ENCODE measurements at regions not wholly inside any gene's neighbourhood (a gene's known extent, or its start where the extent isn't known, plus 50 kb on each side); places are given as distances from the start of the nearest gene placed in this dataset.
"Not testable (repeated sequence)": the region's sequence is repeated elsewhere in the genome, so short reads cannot be mapped to it uniquely, and the experiment has no call there.

DNA sequence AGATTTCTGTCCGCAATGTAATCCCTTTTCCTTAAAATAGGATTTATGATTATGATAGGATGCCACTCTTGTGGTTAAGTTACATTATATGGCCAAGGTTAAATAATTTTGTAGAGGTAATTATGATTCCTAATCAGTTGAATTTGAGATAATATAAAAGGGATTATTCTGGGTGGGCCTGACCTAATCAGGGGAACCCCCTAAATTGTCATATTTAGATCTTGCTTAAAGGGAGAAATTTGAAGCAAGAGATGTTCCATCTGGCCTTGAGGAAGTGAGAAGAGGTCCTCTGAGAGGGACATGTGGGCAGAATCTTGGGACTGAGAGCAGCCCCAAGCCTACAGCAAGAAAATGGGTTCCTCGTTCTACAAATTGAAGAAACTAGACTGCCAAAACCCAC is 1550.1 kb upstream of the TENM4 start:
- DNase-seq, result no peak

- DNase-seq, result no peak
These were observed 1546.3 kb upstream of the TENM4 start for GRCh38 chr11:80987171-80987570.

GRCh38 chr11:80986421-80987074 is 1545.7 kb upstream of the TENM4 start:
- DNase-seq, result no peak

GRCh38 chr11:80980227-80980626 is 1539.4 kb upstream of the TENM4 start:
- no peak for DNase-seq

GRCh38 chr11:80973786-80974185 is 1533.0 kb upstream of the TENM4 start:
- no peak for DNase-seq

GRCh38 chr11:80970037-80970436 is 1529.2 kb upstream of the TENM4 start:
- no peak for DNase-seq

DNA sequence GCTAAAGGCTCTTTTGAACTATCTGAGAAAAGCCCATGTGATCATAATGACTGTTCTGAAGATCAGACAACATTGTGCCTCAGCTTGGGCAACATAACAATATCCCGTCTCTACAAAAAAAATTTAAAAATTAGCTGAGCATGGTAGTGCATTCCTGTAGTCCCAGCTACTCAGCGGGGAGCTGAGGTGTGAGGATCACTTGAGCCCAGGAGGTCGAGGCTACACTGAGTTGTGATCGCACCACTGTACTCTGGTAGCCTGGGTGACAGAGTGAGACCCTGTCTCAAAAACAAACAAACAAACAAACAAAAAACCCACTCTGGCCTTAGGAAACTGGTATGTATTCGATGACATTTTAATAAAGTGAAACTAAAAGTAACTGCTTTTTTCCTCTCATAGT is 1526.8 kb upstream of the TENM4 start:
- DNase-seq, result no peak

GRCh38 chr11:80960381-80961029 is 1519.7 kb upstream of the TENM4 start:
- DNase-seq, result no peak

GRCh38 chr11:80959751-80960150 is 1518.9 kb upstream of the TENM4 start:
- no peak for DNase-seq

GRCh38 chr11:80958987-80959386 is 1518.2 kb upstream of the TENM4 start:
- DNase-seq, result no peak

GRCh38 chr11:80958361-80958760 is 1517.5 kb upstream of the TENM4 start:
- no peak for DNase-seq

- no peak for DNase-seq
These were observed 1514.8 kb upstream of the TENM4 start for GRCh38 chr11:80955588-80955987.

DNA sequence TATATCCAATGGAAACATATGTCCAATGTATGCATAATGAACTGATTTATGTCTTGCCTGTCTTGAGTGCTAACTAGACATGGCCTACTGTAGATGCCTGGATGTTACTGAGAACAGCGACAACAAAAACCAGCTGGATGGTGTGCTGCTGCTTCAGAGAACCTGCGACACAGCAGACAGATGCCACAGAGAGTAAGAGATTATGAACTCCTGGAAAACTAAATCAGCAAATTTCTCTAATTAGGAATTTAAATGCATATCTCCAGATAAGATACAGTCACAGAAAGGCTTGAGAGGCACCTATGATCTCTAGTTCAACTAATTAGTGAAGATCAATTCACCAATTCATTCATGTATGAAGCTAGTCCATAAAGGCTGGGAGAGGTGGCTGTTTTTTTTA is 1508.0 kb upstream of the TENM4 start:
- no peak for DNase-seq

DNA sequence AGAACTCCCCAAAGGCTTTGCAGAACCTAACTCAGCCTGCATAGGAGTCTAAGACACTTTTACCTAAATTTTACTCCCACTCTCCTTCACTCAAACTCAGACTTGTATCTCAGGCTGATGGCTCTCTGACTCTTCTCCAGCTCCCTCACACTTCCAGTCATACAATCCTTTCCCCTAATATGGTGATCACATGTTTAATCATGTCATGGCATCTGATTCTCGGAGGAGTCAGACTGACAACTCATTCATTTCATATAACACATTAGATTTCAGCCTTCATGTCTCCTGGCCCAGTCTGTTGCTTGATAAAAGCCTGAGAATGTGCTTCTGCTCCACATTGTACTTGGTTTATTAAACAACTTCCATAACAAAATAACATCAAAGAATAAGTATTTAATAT is 1503.9 kb upstream of the TENM4 start:
- DNase-seq, result no peak

- no peak for DNase-seq
These were observed 1502.4 kb upstream of the TENM4 start for GRCh38 chr11:80943226-80943625.

GRCh38 chr11:80937842-80938241 is 1497.0 kb upstream of the TENM4 start:
- DNase-seq, result no peak

GRCh38 chr11:80930038-80930437 is 1489.2 kb upstream of the TENM4 start:
- no peak for DNase-seq

DNA sequence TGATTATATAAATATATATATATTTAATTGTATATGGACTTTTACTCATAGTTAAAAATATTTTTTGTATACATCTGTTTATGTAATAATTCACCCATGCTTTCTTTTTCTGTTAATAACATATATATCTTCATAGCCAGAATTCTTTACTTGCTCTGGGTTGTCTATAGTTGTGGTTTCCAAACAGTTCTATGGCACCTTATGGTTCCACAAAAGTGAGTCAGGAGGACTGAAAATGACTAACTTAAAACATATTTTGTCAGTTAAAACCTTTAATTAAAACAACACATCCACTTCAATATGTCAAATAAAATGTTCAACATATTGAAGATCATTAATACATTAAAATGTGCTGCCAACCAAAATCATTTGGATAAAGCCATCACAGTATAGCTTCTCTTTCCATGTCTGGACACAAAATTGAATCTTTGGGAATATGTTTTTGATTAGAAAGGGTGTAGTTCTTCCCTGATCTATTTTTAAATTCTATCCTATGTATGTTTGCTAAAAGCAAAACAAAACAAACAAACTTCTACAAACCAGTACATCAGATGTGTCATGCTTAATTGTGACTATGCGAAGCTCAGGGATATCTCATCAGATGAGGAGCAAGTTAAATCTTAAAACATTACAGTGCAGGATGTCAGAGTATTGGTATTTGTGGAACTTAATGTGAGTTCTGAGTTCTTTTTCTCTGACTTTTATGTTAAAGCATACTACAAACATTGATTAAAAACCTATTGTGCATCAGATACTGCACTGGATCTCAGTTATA is 1488.4 kb upstream of the TENM4 start:
- DNase-seq, result no peak

DNA sequence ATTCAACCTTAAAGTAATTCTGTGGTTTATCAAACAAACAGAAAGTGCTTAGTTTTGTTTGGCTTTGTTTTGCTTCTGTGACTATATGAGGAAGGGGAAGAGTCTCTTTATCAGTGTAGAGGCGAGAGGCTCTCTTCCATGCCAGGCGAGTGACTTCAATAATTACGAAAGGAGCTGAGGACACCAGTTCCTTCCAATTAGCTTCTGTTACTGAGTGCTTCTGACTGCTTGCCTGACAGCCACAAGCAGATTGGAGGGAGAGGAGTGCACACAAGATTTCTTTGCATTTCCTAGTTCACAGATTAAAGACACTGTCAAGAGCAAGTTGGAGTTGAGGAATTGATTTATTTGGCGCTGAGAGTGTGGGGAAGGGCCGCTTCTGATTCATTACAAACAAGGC is 1484.5 kb upstream of the TENM4 start:
- no peak for DNase-seq

DNA sequence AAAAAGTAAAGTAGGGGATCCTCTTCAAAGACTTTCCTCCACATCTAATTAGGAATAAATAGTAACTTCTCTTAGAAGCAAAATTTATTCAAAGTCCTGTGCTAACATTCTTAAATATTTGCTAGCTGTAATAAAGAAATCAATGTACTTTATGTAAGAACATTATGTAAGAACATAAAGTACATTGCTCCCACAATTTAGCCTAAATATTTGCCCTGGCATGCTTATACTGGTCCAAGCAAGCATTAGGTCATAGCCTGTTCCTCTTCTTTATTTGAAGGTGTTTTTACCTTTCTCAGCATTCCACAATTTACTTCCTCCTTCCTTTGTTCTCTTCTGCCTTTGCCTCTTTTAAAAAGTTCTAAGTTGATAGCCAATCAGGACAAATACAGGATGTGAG is 1480.5 kb upstream of the TENM4 start:
- DNase-seq, result not testable (repeated sequence)

- no peak for DNase-seq
These were observed 1475.5 kb upstream of the TENM4 start for GRCh38 chr11:80916173-80916798.

GRCh38 chr11:80914311-80914710 is 1473.5 kb upstream of the TENM4 start:
- DNase-seq, result no peak

DNA sequence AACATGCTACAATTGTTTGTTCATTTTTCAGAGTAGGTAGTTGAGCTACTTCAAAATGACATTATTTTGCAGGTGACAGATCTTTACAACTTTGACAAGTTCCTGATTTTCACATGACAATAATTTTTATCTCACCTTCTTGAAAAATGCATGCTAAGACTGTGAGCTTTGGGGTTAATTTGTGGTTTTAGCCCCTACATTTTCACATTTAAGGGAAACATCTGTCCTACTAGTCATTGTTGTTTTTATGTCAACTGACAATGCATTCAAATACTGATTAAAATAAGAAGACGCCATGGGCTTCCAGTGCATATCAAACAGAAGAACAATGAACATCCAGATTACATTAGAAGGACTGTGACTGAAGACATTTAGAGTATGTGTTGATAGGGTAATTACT is 1470.8 kb upstream of the TENM4 start:
- DNase-seq, result no peak

DNA sequence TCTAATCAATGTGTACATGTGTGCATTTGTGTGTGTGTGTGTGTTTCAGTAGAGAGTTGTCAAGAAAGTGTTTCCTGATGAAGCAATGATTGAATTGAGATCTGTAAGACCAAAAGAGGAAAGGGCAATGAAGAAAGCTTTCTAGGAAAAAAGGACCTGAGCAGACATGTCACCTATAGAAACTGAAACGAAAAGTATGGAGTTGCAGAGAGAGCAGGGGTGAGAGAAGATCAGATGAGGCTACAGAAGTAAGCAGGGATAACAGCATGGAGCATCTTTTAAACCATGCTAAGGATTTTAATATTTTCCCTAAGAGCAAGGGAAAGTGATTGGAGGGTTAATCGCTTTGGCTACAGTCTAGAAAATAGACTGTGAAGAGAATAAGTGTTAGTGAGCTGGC is 1459.4 kb upstream of the TENM4 start:
- DNase-seq, result no peak

Measured in NCI-H1048 (cell line).